DND-41 (cell line): ENCODE measurements at regions not wholly inside any gene's neighbourhood (a gene's known extent, or its start where the extent isn't known, plus 50 kb on each side); places are given as distances from the start of the nearest gene placed in this dataset.

Source experiments
- ATAC-seq: fragments of 200-7000 bp; cut with Tn5 transposase; 3 replicates; pipeline ENCODE4 v1.9.1; 2021; ENCODE audit warnings: low read depth; ENCODE audit not compliant: insufficient read depth
- DNase-seq: peaks from one replicate; pipeline ENCODE4 v3.0.0-alpha.2; 2020
- H2AFZ ChIP-seq: 2 replicates; pipeline ENCODE4 v1.6.0; 2012; ENCODE audit warnings: low read depth, low read length
- H3K27ac ChIP-seq: 2 replicates; pipeline ENCODE4 v1.5.1; 2012; ENCODE audit warnings: low read length, inconsistent platforms
- H3K27me3 ChIP-seq: fragments of 200-600 bp; sonication (generic); 2 replicates; pipeline ENCODE4 v1.6.0; 2012; ENCODE audit warnings: low read length, mild to moderate bottlenecking, inconsistent platforms; ENCODE audit not compliant: insufficient read depth, poor library complexity
- H3K36me3 ChIP-seq: 2 replicates; pipeline ENCODE4 v1.5.1; 2012; ENCODE audit warnings: low read length, inconsistent platforms; ENCODE audit not compliant: insufficient read depth
- H3K4me1 ChIP-seq: 2 replicates; pipeline ENCODE4 v1.5.1; 2012; ENCODE audit warnings: mild to moderate bottlenecking, low read length; ENCODE audit not compliant: insufficient read depth
- H3K4me2 ChIP-seq: 2 replicates; pipeline ENCODE4 v1.6.0; 2012; ENCODE audit warnings: mild to moderate bottlenecking, moderate library complexity, low read length, inconsistent platforms; ENCODE audit not compliant: insufficient read depth
- H3K4me3 ChIP-seq, 2 experiments: fragments of 200-600 bp in 1 of 2; shearing (Covaris generic) in 1 of 2; 2 replicates each; pipeline ENCODE4 v1.5.1; 2012 to 2016; ENCODE audit warnings: inconsistent platforms in 2 of 2, low read length in 2 of 2, mild to moderate bottlenecking in 2 of 2, low read depth in 1 of 2, moderate library complexity in 1 of 2
- H3K79me2 ChIP-seq: 2 replicates; pipeline ENCODE4 v1.6.0; 2012; ENCODE audit warnings: low read length, inconsistent platforms; ENCODE audit not compliant: insufficient read depth
- H3K9ac ChIP-seq: 2 replicates; pipeline ENCODE4 v1.6.0; 2012; ENCODE audit warnings: low read depth, mild to moderate bottlenecking, inconsistent platforms, low read length, moderate library complexity
- H3K9me3 ChIP-seq: 2 replicates; pipeline ENCODE4 v1.5.1; 2012; ENCODE audit warnings: low read length, moderate library complexity, mild to moderate bottlenecking, inconsistent platforms; ENCODE audit not compliant: insufficient read depth, severe bottlenecking
- H4K20me1 ChIP-seq: 2 replicates; pipeline ENCODE4 v1.6.0; 2012; ENCODE audit warnings: low read length; ENCODE audit not compliant: insufficient read depth
- EZH2 ChIP-seq: IDR thresholded peaks from 3 replicates; pipeline ENCODE4 v1.6.1; 2012; ENCODE audit warnings: borderline replicate concordance, low read depth, mild to moderate bottlenecking, moderate library complexity, low read length, inconsistent platforms; ENCODE audit not compliant: severe bottlenecking
- TF ChIP-seq, protein P1 (sequence below): IDR thresholded peaks from 2 replicates; pipeline ENCODE4 v1.5.1; 2012; ENCODE audit warnings: borderline replicate concordance, low read length, moderate library complexity, mild to moderate bottlenecking; ENCODE audit not compliant: poor library complexity, severe bottlenecking; ENCODE audit errors: extremely low read depth

DNA sequence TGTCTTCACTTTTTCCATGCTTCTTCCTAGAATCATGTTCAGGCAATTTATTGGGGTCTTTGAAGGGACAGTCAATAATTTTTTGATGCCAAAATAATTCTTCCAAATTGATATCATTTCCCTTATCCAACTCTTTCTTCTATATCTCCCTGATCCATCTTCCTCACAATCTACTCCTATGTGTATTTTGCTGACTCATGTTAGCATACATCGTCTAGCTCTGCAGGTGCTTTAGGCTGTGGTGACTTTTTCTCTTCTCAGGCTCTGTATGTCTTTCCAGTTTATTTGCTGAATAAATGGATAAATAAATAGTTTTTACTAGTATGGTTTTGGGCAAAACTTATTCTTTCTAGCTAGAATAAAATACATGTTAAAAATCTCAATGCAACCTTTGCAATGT, 1650.9 kb upstream of the TMEFF2 start:
- Histone ChIP-seq H3K4me2 (no peak overlapping the region), H3K9ac (no peak overlapping the region), H3K4me1 (no peaks in the 10 kb centered on the region), H3K27ac (no peak overlapping the region), H3K4me3 (no peak overlapping the region), H2AFZ (no peak overlapping the region), H3K9me3 (no peaks in the 10 kb centered on the region), H4K20me1 (no peaks in the 10 kb centered on the region), H3K36me3 (no peaks in the 10 kb centered on the region), H3K27me3 (no peaks in the 10 kb centered on the region), H3K79me2 (no peaks in the 10 kb centered on the region)
- ATAC-seq = no peak
- no peak for DNase-seq
- TF ChIP-seq EZH2 = no peak
- TF ChIP-seq, protein P1, sequence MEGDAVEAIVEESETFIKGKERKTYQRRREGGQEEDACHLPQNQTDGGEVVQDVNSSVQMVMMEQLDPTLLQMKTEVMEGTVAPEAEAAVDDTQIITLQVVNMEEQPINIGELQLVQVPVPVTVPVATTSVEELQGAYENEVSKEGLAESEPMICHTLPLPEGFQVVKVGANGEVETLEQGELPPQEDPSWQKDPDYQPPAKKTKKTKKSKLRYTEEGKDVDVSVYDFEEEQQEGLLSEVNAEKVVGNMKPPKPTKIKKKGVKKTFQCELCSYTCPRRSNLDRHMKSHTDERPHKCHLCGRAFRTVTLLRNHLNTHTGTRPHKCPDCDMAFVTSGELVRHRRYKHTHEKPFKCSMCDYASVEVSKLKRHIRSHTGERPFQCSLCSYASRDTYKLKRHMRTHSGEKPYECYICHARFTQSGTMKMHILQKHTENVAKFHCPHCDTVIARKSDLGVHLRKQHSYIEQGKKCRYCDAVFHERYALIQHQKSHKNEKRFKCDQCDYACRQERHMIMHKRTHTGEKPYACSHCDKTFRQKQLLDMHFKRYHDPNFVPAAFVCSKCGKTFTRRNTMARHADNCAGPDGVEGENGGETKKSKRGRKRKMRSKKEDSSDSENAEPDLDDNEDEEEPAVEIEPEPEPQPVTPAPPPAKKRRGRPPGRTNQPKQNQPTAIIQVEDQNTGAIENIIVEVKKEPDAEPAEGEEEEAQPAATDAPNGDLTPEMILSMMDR = no peak

DNA sequence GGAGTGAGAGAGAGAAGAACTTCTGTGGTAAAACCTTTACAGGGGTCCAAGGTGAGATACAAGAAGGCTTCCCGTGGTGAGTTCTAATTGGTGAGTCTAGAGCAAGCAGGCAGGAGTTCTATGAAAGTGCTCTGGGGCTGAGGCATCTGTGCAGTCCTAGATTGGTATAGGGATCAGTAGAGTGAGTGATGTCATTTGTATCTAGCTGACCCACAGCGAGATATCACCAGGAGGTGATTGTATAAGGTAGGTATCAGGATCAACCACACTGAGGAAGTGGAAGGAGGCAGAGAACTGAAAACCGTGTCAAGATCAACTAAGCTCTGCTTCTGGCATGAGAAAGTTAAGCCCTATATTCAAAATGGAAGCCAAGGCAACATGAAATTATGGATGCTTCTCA, 1648.9 kb upstream of the TMEFF2 start:
- Histone ChIP-seq H3K36me3 (no peaks in the 10 kb centered on the region), H3K27me3 (no peaks in the 10 kb centered on the region), H3K9ac (no peak overlapping the region), H3K79me2 (no peaks in the 10 kb centered on the region), H2AFZ (no peak overlapping the region), H3K4me2 (no peak overlapping the region), H4K20me1 (no peaks in the 10 kb centered on the region), H3K4me3 (no peak overlapping the region), H3K4me1 (no peaks in the 10 kb centered on the region), H3K9me3 (no peaks in the 10 kb centered on the region), H3K27ac (no peak overlapping the region)
- no peak for ATAC-seq
- DNase-seq = no peak
- no peak for TF ChIP-seq EZH2
- TF ChIP-seq, protein P1 = no peak

DNA sequence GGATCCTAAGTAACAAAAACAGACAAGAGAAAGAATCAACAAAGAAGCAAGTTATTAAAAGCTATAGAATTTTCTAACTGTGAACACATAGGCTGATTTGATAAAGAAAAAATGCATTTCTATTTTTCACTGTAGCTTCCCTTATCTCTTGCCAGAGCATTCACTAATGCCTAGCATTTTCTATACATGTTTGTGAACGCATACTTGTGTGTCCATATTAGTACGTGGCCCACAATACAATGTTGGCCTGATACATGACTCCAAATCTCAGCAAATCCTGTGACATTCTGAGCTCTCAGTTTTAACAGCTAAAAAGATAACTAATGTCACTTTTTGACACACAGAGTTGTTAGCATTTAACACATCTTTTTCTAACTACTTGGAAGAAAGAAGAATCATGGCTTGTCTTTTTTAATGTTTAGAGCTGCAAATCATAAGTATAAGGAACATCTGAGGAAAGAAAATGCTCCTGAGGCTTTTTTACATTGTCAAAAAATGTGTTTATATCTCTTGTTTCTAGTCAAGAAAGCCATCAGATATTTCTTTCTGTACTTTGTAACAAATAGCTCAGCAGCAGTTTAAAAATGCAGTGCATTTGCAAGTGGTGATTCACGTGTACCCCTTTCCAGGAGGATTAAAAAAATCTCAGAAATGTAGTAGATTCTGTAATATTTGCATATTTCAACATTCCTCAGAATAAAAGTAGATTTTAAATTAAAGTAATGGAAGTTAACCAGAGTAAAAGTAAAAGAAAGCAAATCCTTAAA, 1646.8 kb upstream of the TMEFF2 start:
- TF ChIP-seq EZH2 = no peak
- TF ChIP-seq, protein P1 = no peak
- DNase-seq = no peak
- H3K79me2 ChIP-seq = no peaks in the 10 kb centered on the region
- H3K4me2 ChIP-seq = no peak overlapping the region
- H3K4me3 ChIP-seq = no peak overlapping the region
- ATAC-seq = no peak
- no peaks in the 10 kb centered on the region for H3K27me3 ChIP-seq
- no peak overlapping the region for H2AFZ ChIP-seq
- H3K9me3 ChIP-seq = peaks cover 1% of the 10 kb centered on the region
- H3K4me1 ChIP-seq = no peaks in the 10 kb centered on the region
- no peak overlapping the region for H3K27ac ChIP-seq
- H4K20me1 ChIP-seq = no peaks in the 10 kb centered on the region
- no peak overlapping the region for H3K9ac ChIP-seq
- H3K36me3 ChIP-seq = no peaks in the 10 kb centered on the region
